ENCODE measurements at regions not wholly inside any gene's neighbourhood (a gene's known extent, or its start where the extent isn't known, plus 50 kb on each side); places are given as distances from the start of the nearest gene placed in this dataset.

GRCh38 chr12:107903341-107904061 is 129.0 kb downstream of the ASCL4 start:
- TF ChIP-seq, protein P1, sequence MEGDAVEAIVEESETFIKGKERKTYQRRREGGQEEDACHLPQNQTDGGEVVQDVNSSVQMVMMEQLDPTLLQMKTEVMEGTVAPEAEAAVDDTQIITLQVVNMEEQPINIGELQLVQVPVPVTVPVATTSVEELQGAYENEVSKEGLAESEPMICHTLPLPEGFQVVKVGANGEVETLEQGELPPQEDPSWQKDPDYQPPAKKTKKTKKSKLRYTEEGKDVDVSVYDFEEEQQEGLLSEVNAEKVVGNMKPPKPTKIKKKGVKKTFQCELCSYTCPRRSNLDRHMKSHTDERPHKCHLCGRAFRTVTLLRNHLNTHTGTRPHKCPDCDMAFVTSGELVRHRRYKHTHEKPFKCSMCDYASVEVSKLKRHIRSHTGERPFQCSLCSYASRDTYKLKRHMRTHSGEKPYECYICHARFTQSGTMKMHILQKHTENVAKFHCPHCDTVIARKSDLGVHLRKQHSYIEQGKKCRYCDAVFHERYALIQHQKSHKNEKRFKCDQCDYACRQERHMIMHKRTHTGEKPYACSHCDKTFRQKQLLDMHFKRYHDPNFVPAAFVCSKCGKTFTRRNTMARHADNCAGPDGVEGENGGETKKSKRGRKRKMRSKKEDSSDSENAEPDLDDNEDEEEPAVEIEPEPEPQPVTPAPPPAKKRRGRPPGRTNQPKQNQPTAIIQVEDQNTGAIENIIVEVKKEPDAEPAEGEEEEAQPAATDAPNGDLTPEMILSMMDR (IDR thresholded peaks at IDR 0.05) = no peak
- no peak for TF ChIP-seq EZH2phosphoT487 (IDR thresholded peaks at IDR 0.05)
- TF ChIP-seq EZH2 (IDR thresholded peaks at IDR 0.05) = no peak
